Kidney epithelial cell (primary cell): ENCODE measurements at regions not wholly inside any gene's neighbourhood (a gene's known extent, or its start where the extent isn't known, plus 50 kb on each side); places are given as distances from the start of the nearest gene placed in this dataset.

Source experiments
- DNase-seq: peaks from one replicate; pipeline ENCODE4 v3.0.0-alpha.2; 2010; ENCODE audit warnings: low read depth
- H3K27me3 ChIP-seq: 2 replicates; pipeline ENCODE4 v1.6.0; 2011; ENCODE audit warnings: low read length; ENCODE audit not compliant: control insufficient read depth, insufficient read depth
- H3K36me3 ChIP-seq: 2 replicates; pipeline ENCODE4 v1.5.1; 2011; ENCODE audit warnings: low read length; ENCODE audit not compliant: control insufficient read depth, insufficient read depth
- H3K4me3 ChIP-seq: 2 replicates; pipeline ENCODE4 v1.5.1; 2011; ENCODE audit warnings: low read depth, mild to moderate bottlenecking, control low read depth, low read length
- TF ChIP-seq, protein P1 (sequence below): IDR thresholded peaks from 2 replicates; pipeline ENCODE4 v1.5.1; 2011; ENCODE audit warnings: mild to moderate bottlenecking, moderate library complexity, low read length, control low read depth, inconsistent platforms; ENCODE audit not compliant: insufficient read depth, poor library complexity, severe bottlenecking

DNA sequence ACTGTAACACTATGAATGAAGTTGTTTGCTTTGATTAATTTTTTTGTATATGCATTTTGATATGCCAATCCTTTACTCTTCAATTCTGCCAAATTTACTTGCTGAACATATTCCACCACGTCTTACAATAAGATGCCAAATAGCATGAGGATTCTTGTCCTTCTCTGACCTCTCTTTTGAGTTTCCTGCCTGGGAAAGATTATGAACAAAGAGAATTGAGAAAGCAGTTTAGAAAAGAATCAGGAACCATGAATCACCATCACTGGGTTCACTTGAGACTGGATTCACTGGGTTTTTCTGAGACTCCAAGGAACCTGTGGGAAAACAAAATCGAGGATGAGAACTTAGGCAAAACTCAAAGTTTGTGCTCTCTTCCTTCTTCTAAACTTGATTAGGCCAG is 256.5 kb downstream of the CETN3 start:
- TF ChIP-seq, protein P1, sequence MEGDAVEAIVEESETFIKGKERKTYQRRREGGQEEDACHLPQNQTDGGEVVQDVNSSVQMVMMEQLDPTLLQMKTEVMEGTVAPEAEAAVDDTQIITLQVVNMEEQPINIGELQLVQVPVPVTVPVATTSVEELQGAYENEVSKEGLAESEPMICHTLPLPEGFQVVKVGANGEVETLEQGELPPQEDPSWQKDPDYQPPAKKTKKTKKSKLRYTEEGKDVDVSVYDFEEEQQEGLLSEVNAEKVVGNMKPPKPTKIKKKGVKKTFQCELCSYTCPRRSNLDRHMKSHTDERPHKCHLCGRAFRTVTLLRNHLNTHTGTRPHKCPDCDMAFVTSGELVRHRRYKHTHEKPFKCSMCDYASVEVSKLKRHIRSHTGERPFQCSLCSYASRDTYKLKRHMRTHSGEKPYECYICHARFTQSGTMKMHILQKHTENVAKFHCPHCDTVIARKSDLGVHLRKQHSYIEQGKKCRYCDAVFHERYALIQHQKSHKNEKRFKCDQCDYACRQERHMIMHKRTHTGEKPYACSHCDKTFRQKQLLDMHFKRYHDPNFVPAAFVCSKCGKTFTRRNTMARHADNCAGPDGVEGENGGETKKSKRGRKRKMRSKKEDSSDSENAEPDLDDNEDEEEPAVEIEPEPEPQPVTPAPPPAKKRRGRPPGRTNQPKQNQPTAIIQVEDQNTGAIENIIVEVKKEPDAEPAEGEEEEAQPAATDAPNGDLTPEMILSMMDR: no peak
- Histone ChIP-seq H3K27me3 (no peaks in the 10 kb centered on the region), H3K4me3 (no peak overlapping the region), H3K36me3 (no peaks in the 10 kb centered on the region)
- DNase-seq: no peak

DNA sequence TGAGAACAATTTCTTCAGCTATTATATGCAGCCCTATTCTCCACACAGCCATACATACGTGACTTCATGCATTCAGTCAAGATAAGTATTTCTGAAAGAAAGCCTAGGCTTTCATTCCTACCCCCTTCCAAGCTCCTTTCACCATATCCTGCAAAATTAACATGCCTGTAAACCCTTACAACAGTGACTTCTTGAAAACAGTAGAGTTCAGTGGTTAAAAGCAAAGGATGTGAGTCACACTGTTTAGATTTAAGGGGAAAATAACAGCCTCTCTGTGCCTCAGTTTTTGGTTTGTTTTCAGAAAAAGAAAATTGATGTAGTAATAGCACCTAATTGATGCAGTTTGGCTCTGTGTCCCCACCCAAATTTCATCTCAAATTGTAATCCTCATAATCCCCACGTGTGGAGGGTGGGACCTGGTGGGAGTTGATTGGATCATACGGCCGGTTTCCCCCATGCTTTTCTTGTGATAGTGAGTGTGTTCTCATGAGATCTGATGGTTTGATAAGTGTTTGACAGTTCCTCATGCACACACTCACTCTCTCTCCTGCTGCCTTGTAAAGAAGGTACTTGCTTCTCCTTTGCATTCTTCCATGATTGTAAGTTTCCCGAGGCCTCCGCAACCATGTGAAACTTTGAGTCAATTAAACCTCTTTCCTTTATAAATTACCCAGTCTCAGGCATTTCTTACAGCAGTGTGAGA is 264.8 kb downstream of the CETN3 start:
- H3K4me3 ChIP-seq: no peak overlapping the region
- H3K27me3 ChIP-seq: no peaks in the 10 kb centered on the region
- no peaks in the 10 kb centered on the region for H3K36me3 ChIP-seq
- no peak for DNase-seq
- TF ChIP-seq, protein P1: no peak

DNA sequence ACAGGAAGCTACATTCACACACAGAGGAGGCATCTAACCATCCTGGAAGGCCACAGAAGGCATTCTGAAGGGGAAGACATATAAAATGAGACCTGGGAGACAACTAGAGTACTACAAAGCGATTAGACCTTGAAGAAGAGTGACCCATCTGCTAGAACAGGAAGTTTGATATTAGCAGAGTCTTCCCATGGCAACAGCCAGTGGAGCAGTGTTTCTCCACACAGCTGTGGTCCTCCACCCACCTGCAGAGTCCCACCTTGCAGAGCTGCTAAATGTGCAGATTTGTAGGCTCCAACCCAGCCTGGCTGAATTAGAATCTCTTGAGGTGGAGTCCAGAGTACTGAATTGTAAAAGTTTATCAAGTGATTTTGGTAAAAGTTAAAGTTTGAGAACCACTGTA is 267.0 kb downstream of the CETN3 start:
- TF ChIP-seq, protein P1: no peak
- no peak for DNase-seq
- no peak overlapping the region for H3K4me3 ChIP-seq
- H3K36me3 ChIP-seq: no peaks in the 10 kb centered on the region
- H3K27me3 ChIP-seq: no peaks in the 10 kb centered on the region

DNA sequence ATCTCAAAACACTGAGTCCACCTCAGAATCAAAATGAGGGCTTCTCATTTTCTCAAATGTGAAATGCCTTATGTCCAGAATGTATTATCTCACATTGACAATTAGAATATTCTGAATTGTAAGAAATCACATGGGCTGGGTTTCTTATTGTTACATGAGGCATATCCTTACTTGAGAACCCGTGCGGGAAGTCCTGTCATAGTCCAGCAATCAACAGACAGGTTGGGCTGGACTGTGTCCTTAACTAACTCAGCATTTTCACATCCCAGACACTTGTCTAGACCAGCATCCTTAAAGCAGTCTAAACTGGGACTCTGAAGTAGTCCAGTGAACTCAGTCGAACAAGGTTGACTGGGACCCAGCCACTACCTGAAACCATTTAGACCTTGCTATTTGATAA is 267.6 kb downstream of the CETN3 start:
- TF ChIP-seq, protein P1: no peak
- Histone ChIP-seq H3K4me3 (no peak overlapping the region), H3K27me3 (no peaks in the 10 kb centered on the region), H3K36me3 (no peaks in the 10 kb centered on the region)
- DNase-seq: no peak

DNA sequence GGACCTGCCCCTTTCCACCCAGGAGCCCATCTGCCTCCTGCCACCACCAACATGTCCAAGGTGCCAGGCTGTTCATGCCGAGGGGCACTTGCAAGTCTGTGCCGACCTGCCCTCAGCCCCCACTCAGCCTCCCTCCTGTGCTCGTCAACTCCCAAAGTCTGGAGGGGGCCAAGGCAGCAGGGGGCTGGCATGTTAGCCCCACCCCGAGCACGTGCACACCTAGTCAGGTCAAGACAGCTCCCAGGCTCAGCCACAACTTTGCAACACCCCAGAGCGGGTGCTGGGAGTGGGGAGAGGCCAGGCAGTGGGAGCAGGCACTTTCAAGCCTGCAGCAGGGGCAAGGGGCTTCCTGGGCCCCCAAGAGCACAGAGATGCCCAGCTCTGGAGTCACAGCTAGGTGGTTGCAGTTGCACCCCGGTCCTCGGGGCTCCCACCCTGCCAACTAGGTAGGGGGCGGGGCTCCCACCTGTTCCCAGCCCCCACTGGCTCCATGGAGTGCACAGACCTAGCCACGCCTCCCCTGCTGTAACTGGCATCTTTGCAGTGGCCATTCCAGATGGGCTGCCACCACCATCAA is 272.5 kb downstream of the CETN3 start:
- TF ChIP-seq, protein P1: no peak
- no peak overlapping the region for H3K4me3 ChIP-seq
- no peak for DNase-seq
- H3K36me3 ChIP-seq: no peaks in the 10 kb centered on the region
- H3K27me3 ChIP-seq: no peaks in the 10 kb centered on the region
